Renal pelvis (tissue), 1 donor: ENCODE measurements at regions not wholly inside any gene's neighbourhood (a gene's known extent, or its start where the extent isn't known, plus 50 kb on each side); places are given as distances from the start of the nearest gene placed in this dataset.

ENCODE experiments used
- DNase-seq: peaks from one replicate; pipeline ENCODE4 v3.0.0-alpha.2; 2013

DNA sequence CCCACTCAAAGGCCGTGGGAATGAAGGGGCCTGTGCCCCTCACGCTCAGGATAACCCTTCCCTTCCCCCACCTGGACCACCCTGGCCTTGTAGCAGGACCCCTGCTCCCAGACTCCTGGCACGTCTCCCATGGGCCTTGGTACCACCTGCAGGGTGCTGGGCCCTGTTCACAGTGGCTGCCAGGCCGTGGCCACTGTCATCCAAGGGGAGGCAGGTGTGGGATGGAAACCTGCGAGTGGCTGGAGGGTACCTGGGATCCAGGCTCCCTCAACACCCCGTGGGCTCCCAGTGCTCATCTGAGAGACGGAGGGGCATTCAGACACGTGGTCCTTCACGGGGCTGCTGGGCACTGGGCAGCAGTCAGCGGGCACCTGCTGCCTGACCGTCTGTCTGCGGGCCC is 75.6 kb upstream of the CIBAR2 start:
- no peak for DNase-seq

DNA sequence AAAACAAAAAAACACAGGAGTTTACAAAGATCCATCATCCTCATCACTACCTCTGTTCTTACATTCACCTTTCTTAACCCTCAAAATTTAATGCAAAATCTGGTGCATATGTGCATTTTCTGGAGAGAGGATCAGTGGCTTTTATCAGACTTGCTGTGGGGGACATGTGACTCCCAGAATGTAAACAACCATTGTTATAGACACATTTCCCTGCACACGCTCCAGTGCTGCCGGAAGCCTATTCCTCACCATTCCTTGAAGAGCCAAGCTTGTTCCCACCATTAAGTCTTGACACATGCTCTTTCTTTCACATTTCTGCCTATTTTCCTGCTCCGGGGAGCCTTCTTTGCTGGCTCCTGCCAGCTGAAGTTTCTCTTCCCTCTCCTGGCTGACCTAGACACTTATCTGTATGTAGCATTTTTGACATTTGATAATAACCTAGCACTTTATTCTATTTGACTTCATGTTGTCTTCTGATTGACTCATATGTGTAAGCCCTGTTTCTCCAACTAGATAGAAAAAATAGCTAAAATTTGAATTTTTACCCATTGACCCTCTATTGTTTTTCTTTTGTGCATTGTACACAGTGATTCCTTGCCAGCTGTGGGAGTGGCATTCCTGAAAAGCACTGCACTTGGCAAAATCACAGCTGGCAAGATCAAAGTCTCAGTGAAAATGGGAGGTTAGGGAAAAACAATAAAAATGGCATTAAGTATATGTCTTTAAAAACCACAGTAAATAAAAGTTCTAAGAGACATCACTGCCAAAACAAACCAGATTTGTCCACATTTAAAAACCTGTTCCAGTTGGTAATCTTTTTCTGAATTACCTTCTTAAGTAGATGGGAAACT is 76.8 kb upstream of the CIBAR2 start:
- no peak for DNase-seq

DNA sequence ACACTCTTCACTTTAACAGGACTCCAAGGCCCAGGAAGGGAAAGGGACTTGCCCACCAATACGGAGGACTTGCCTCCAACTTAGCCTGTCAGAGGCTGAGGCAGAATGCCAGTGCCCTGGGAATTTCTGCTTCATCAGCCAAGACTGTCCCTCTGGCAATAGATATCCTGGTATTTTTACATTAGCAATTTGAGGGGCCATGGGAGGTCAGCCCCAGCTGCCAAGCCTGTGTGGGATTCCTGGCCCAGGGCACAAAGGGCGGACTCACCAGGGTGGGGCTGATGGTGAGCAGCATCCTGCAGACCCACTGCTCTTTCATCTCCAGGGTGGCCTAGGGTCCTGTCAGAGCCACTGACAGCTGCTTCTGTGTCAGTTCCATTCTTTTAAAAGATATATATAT is 78.3 kb upstream of the CIBAR2 start:
- no peak for DNase-seq

DNA sequence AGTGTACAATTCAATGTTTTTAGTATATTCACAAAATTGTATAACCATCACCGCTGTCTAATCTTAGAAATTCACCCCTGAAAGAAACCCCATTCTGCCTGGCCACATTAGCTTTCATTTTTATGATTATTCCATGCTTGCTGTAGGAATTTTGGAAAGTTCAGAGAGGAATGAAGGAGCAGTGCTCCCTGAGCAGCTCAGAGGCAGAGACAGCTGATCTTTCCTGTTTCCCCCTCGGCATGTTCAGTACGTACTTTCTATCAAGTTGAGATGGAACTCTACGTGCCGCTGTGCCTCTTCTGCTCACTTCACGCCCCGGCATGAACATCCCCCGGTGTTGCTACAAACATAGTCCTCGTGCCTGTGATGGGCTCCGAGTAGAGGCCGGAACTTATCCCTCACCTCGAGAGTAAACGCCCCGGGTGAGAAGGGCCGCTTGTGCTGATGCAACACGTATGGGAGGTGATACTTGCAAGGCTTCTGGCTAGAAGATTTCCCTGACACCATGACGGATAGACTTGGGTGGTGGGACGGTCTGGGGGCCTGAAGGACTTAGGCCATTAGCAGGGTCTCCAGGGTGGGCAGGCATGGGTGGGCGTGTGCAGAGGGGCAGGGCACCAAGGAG is 79.2 kb upstream of the CIBAR2 start:
- DNase-seq: no peak

DNA sequence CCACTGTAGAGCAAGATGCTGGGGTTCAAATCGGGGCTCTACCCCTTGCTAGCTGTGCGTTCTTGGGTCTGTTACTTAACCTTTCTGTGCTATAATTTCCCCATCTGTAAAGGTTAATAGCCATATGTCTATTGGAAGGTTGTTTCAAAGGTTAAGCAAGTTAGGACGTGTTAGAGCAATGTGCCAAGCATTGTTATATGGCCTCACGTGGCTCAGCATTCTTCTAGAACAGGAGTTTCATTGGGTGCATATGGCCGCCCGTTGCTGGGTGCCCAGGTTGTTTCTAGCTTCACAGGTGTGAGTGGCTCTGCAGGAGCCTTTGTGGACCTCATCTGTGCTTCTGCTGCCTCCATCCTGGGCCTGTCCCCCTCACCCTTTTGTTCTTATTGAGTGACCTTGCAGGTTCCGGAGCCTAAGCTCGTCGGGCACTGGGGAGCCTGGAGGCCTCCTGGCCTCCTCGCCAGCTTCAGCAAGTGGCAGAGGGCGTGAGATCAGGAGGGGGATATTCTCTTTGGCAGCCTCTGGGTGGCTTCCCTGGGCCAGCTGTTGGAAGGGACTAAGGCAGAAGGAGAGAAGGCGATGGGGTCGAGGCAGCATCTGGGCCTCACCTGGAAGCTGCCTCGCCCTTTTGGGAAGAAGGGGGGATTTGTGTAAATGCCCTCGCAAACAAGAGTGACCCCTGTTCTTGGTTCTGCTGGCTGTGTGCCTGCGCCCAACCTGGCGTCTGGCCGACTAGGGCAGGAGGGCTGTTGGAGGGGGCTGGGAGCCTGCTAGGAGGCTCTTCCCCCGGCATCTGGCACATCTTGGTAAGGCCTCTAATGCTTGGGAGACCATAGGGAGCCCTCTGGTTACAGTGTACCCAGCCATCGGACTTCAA is 80.2 kb upstream of the CIBAR2 start:
- DNase-seq: no peak

DNA sequence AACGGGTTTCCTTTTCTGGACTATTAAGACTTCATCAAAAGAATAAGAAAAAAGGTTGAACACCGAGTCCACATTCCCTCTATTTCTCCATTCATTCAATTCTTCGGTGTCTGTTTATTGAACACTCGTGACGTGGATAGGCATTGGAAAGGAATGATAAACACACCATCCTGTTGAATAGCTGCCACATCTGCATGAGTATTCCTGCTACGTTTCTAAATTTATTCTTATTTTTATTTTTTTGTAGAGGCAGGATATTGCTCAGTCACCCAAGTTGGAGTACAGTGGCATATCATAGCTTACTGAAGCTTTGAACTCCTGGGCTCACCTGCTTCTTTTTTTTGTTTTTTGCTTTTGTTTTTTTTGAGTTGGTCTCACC is 80.8 kb upstream of the CIBAR2 start:
- DNase-seq: no peak

DNA sequence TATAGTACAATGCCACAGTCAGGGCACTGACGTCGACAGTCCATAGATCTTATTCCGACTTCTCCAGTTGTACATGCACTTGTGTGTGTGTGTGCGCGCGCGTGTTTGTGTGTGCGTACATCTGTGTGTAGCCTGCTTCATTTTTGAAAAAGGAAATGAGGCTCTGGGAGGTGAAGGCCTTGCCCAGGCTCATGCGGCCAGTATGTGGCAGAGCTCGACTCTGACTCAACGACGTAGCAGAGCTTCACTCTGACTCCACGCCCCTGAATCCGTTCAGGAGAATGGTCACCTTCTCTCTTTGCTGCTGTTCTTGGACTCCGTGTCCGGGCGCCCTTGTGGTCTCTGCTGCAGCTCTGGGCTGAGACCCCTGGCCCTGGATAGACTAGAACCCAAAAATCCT is 81.6 kb upstream of the CIBAR2 start:
- no peak for DNase-seq

DNA sequence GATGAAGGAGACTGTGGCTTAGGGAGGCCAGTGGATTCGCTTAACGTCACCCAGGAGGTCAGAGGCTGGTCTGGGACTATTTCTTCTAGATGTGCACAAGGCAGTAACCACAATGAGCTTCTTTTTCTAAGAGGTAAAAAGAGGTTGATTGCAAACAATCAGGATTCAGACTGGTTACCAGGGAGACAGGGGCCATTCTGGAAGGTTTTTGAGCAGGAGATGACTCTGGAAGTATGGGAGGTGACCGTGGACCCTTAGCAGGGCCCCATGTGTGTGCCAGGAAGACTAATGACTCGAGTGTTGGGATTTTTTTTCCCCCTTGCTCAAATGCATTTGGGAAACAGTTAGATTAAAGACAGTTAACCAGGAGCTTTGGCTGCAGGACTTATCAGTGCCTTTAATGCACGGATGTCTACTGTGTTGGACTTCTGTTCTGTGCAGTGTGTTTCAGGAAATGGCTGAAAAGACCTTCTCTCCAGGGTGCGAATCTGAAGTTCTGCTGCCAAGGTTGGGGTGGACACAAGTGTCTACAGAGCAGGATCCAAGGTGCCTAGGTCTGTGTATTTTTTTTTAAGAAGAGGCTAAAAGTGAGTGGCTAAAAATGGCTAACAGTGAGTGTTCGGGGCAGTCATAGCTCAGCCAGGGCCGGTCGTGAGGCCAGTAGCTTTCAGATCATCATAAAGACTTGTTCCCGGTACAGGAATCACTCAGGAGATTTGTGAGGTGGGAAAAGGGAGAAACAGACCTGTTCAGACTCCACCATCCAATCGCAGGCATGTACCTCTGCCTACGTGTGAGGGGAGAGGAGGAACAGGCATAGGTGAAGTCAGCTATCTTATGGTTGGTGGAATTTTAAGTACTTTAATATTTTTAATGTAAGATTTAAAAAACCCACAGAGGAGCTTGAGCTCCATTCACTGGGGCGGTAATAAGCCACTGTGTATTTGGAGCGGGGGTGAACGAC is 82.3 kb upstream of the CIBAR2 start:
- DNase-seq: no peak

DNA sequence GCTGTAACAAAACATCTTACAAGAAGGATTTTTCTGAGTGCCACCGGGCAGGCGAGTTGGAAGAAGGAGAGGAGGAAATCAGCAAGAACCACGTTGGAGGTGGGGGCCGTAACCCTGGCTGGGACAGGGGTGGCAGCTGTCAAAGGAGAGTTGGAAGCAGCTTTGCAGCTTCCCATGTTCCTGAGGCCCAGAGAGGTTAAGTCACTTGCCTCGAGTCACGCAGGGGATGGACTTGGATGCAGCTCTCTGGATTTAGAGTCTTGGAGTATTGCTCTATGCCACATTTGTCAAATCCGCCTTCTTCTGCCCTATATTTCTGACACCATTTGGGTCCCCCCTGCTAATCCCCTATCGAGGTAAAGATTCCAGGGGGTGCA is 83.0 kb upstream of the CIBAR2 start:
- no peak for DNase-seq

DNA sequence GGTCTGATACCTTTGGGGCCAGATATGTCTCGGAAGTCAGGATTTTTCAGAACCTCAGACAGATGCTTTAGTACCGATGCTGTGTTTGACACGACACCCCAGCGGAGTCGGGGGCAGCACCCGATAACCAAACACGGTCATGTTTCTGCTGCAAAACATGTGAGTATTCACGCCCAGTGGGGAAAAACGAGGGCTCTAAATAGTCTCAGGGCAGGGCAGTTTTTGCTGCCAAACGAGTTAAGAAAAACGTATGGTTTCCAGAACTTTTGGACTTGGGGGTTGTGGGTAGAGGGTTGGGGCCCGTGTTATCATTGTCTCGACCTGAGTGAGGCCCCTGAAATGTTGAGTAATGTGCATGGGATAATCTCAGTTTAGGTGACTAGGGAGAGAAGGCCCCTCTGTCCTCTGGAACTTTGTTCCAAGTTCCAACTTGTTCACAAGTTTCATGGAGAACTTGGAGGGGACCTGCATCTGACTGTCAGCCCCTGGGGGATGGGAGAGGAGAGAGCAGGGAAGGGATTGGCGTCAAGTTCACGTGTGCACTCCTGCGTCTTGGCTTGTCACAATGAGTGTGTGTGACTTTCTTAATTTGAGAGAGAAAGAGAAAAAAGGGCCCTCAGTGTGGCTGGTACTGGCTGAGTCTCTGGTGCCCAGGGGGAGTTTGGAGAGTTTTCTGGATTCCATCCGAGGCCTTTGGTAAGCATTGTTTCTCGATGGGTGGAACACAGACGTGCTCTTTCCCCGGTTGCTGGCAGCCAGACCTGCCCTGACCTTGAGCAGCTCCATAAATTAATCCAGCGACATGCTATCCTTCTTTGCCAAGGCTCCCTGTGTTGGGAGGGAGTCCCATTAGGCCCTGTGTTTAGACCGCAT is 83.9 kb upstream of the CIBAR2 start:
- no peak for DNase-seq

DNA sequence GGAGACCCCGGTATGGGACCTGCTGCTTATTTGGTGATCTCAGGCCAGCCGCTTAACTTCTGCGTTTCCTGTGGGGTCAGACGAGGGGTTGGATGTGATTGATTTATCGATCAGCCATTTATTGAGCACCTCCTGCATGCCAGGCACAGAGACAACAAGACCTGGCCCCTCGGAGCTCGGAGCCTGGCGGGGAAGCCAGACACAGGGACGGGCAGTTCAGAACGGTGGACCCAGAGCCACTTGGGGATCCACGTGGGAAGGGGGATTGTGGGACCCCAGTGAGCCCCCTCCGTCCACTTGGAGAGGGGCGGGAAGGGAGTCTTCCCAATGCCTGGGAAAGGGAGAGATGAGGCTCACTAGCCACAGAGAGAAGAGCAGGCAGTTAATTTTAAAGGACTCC is 84.7 kb upstream of the CIBAR2 start:
- DNase-seq: no peak

DNA sequence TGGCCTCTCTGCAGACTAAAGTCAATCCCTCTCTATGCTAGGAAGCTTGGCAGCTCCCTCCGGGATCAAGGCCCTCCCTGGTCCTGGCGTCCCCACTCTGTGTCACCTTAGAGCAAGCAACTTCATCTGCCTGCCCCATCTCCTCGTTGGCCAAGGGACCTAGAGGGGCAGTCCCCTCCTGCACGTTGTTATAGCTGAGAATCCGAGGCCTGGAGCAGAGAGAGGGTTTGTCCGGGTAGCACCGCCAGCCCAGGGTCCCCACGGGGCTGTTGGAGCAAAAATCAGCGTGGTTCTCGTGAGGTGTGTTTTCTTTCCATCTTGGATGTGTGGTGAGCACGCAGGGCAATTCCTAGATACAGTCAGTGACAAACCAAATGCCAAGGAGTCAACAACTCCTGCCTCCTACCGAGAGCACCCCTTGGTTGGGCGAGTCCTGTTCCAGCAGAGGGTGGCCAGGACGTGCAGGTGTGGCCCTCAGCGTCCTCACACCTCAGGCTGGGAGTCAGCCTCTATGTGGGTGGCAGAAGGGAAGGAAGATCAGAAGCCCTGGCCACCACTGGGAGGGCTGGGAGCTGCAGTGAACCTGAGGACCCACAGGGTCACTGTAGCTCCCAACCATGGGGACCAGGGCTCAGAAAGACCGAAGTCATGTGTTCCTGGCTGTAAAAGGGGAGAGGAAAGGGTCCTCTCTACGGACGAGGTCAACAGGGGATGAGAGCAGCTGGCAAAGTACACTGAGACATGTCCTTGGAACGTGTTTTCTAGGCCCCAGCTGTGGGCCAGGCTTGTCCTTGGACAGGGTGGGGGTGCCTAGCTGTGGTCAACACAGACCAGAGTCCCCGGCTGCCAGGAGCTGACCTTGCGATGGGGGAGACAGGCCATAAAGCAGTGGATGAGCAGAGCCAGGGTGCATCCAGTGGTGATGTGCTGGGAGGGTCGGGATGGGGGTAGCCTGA is 85.6 kb upstream of the CIBAR2 start:
- no peak for DNase-seq

DNA sequence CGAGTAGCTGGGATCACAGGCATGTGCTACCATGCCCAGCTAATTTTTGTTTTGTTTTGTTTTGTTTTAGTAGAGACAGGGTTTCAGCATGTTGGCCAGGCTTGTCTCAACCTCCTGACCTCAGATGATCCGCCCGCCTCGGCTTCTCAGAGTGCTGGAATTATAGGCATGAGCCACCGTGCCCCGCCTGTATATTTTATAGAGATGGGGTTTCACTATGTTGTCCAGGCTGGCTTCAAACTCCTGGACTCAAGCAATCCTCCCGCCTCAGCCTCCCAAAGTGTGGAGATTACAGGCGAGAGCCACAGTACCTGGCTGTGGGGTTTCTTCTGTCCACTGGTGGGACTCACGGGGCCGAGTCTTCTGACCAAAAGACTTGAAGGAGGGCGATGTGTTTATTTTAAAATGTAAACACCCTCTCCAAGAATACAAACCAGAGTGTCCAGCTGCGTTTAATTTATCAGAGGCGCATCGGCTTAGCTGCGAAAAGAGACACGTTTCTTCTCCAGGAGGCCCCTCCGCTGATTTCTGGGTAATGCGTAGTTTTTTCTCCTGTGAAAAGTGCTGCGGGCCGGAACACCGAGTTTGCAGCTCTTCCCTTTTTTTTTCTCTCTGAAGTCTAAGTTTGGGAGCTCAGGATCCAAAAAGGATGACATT is 86.9 kb upstream of the CIBAR2 start:
- DNase-seq: no peak

DNA sequence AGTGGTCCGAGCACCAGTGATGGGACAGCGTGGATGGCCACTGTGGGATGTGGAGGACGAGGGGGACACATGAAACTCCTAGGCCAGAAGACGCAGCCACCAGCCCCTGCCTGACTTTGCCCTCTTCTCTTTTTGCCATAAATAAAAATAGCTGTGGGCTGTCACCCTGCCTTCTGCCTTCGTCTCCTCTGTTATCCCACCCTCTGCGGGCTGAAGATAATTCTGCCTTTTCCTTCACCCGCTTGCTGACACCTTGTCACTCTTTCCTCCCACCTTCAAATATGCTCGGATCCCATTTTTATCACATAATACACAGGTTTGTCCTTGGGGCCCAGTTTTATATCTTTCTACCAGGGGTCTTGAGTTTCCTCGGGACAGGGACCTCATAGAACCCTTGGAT is 87.6 kb upstream of the CIBAR2 start:
- DNase-seq: no peak

DNA sequence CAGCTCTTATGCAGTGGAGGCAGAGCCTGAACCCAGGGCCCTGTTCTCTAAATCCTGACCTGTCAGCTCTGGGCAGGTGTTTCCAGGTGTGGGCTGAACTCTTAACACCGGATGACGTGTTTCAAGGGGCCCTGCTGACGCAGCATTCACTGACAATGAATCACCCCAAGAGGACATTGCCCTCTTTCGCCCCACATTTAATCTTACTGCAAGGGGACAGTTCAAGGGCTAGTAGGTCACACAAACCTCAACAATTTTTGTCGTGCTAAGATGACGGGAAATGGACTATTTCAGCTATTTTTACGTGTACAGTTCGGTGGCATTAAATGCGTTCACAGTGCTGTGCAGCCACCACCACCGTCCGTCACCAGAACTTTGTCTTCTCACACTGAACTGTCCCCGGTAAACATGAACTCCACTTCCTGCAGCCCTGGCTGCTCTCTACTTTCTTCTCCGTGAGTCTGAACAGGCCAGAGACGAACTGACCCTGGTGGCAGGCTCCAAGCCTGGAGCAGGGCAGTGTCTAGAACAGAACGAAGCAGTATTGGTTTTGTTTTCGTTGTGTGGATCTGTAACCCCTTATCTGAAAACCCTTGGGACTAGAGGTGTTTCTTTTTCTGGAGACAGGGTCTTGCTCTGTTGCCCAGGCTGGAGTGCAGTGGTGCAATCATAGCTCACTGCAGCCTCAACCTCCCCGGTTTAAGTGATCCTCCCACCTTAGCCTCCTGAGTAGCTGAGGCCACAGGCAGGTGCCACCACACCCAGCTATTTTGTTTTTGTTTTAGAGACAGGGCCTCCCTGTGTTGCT is 88.4 kb upstream of the CIBAR2 start:
- no peak for DNase-seq

DNA sequence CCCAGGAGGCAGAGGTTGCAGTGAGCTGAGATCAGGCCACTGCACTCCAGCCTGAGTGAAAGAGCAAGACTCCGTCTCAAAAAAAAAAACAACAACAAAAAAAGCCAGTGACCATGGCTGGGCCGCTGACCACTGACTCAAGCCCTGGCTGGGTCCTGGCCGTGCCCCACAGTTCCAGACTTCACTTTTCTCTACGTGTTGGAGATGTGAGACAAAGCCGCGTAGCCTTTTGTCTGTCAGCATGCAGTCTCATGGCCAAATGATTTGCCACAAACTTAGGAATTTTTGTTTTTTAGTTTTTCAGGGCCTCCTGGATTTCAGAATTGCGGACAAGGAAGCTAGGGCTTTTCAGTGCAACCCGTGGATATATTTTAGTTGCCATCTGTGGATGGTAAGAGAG is 89.3 kb upstream of the CIBAR2 start:
- no peak for DNase-seq

DNA sequence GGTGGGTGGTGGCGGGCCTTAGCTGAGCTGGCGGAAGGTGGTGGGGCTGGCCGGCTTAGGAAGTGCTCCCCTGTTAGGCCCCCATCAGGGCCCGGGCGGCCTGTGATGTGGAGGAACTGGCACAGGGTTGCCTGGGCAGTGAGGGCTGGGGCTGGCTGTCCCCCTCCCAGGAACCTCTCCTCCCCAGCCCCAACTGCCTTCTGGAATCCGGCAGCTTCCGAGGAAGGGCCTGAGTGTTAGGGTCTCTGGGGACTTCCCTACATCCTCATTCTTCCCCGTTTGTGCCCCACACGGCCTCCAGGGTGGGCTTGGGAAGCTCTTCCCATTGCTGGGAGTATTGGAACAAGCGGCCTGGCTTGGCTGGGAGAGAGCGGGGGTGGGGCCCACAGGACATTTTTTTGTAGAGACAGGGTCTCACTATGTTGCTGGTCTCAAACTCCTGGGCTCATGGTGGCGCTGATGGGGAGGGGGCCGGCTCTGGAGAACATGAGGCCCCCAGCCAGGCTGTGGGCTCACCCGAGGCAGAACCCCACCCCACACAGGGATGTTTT is 89.9 kb upstream of the CIBAR2 start:
- no peak for DNase-seq
